ENCODE measurements at regions not wholly inside any gene's neighbourhood (a gene's known extent, or its start where the extent isn't known, plus 50 kb on each side); places are given as distances from the start of the nearest gene placed in this dataset.

DNA sequence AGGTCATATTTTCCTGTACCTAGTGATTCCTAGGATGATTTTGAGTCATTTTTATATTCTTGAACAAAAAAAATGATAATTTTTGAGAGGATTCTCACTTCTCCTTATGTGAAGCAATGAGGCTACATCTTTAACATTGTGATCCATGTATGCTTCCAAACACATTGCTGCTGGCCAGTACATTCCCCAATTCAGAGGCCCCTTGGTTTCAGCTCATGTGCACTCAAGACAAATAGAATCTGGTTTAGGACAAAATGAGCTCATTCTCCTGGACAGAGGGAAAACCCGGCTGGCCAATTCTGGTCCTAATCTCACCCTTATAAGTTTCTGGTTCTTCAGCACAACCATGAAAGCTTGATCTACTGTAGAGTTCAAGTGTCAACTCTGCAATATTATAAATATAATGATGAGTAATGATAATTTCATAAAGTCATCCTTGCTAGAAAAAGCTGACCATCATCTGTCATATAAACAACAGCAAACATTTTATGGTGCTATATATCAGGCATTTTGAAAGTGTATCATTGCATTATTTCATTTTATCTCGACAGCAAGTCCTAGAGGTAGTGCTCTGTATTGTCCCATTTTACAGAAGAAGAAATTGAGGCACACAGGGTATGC, 139.1 kb upstream of the ZNF366 start:
- H3K27ac Mint-ChIP-seq, result no peak overlapping the region

More for the DNA sequence above, 139.1 kb upstream of the ZNF366 start:
- H2BK20ac ChIP-seq (ENCODE audit: low read depth, low read length, poor library complexity, severe bottlenecking), result no peak overlapping the region
- no peak overlapping the region for H2BK5ac ChIP-seq (ENCODE audit: insufficient read length, low read length)
- no peaks in the 10 kb centered on the region for H3K9me3 ChIP-seq (ENCODE audit: control insufficient read depth, low read depth, low read length)
- no CpG with 5 or more reads among the region's 2 CpGs for WGBS (ENCODE audit: extremely low coverage, insufficient read length, low lambda C conversion rate)
- no peak overlapping the region for H3T11ph ChIP-seq (ENCODE audit: low read length)
- no peaks in the 10 kb centered on the region for H4K20me1 ChIP-seq (ENCODE audit: control insufficient read depth, insufficient read depth, insufficient read length)
- H3K56ac ChIP-seq (ENCODE audit: insufficient read length, low read depth, low read length), result no peak overlapping the region
- no peak overlapping the region for H2BK12ac ChIP-seq (ENCODE audit: insufficient read length, low read depth, low read length)
- no peak overlapping the region for H2BK15ac ChIP-seq (ENCODE audit: low read depth, low read length)
- no peak overlapping the region for H3K4me3 Mint-ChIP-seq
- no peak overlapping the region for H3K23ac ChIP-seq (ENCODE audit: insufficient read length, low read depth, low read length)
- TF ChIP-seq, protein P1, sequence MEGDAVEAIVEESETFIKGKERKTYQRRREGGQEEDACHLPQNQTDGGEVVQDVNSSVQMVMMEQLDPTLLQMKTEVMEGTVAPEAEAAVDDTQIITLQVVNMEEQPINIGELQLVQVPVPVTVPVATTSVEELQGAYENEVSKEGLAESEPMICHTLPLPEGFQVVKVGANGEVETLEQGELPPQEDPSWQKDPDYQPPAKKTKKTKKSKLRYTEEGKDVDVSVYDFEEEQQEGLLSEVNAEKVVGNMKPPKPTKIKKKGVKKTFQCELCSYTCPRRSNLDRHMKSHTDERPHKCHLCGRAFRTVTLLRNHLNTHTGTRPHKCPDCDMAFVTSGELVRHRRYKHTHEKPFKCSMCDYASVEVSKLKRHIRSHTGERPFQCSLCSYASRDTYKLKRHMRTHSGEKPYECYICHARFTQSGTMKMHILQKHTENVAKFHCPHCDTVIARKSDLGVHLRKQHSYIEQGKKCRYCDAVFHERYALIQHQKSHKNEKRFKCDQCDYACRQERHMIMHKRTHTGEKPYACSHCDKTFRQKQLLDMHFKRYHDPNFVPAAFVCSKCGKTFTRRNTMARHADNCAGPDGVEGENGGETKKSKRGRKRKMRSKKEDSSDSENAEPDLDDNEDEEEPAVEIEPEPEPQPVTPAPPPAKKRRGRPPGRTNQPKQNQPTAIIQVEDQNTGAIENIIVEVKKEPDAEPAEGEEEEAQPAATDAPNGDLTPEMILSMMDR (conservative IDR thresholded peaks at IDR 0.05), result no peak
- no peak overlapping the region for H2AFZ ChIP-seq (ENCODE audit: low read length)
- H3K4ac ChIP-seq (ENCODE audit: low read depth, low read length), result no peak overlapping the region
- H4K91ac ChIP-seq (ENCODE audit: insufficient read length, low read depth, low read length), result no peak overlapping the region
- no peaks in the 10 kb centered on the region for H3K23me2 ChIP-seq (ENCODE audit: insufficient read length, low read depth, low read length, poor library complexity, severe bottlenecking)
- no peaks in the 10 kb centered on the region for H3K27me3 Mint-ChIP-seq (ENCODE audit: low read depth)
- no peaks in the 10 kb centered on the region for H3K9me3 Mint-ChIP-seq
- no peak overlapping the region for H3K27ac ChIP-seq (ENCODE audit: insufficient read length, low read depth, low read length)
- no peak overlapping the region for H4K8ac ChIP-seq (replicated peaks; ENCODE audit: insufficient read length, low read depth, low read length)
- no peaks in the 10 kb centered on the region for H3K27me3 ChIP-seq (ENCODE audit: insufficient read depth, low read length)
- no peak overlapping the region for H3K9ac ChIP-seq (ENCODE audit: extremely low read depth, insufficient read length, low read length)
- no peaks in the 10 kb centered on the region for H3K4me1 ChIP-seq (ENCODE audit: insufficient read depth, low read length)
- no peaks in the 10 kb centered on the region for H3K79me2 ChIP-seq (ENCODE audit: insufficient read depth, low read length)
- no peak overlapping the region for H2BK120ac ChIP-seq (ENCODE audit: low read depth, low read length, poor library complexity, severe bottlenecking)
- H3K4me1 Mint-ChIP-seq, result peaks cover 7% of the 10 kb centered on the region in 2 experiments
- DNase-seq, result no peak
- no peak overlapping the region for H3K4me2 ChIP-seq (ENCODE audit: insufficient read depth, insufficient read length, low read length)
- H3K79me1 ChIP-seq (ENCODE audit: insufficient read depth, low read depth, low read length, poor library complexity, severe bottlenecking), result no peaks in the 10 kb centered on the region
- no peak overlapping the region for H4K5ac ChIP-seq (ENCODE audit: insufficient read length, low read depth, low read length)
- H2AK5ac ChIP-seq (ENCODE audit: insufficient read length, low read length), result no peak overlapping the region
- no peaks in the 10 kb centered on the region for H3K36me3 Mint-ChIP-seq (ENCODE audit: insufficient read depth in 1 of 3, low read depth in 3 of 3)
- no peak overlapping the region for H3K18ac ChIP-seq (ENCODE audit: insufficient read length, low read depth, low read length)
- H3K14ac ChIP-seq (ENCODE audit: insufficient read depth, low read length), result no peak overlapping the region

Data from H9 (cell line).